Astrocyte (in vitro differentiated cells and primary cell): ENCODE measurements at regions not wholly inside any gene's neighbourhood (a gene's known extent, or its start where the extent isn't known, plus 50 kb on each side); places are given as distances from the start of the nearest gene placed in this dataset.
A peak's percentile ranks its signal among the peaks of the same experiment; 100 is the strongest.

Experiments used
- CTCF ChIP-seq: IDR thresholded peaks from 2 replicates; pipeline ENCODE4 v1.5.1; 2011; ENCODE audit warnings: low read depth, mild to moderate bottlenecking, inconsistent platforms, low read length, moderate library complexity; ENCODE audit not compliant: insufficient read depth
- EZH2 ChIP-seq: IDR thresholded peaks from 2 replicates; pipeline ENCODE4 v1.6.1; 2012; ENCODE audit warnings: mild to moderate bottlenecking, low read length, inconsistent platforms; ENCODE audit not compliant: insufficient read depth

- TF ChIP-seq CTCF (peak; percentile 87), EZH2 (no peak)
Measured at GRCh38 chr3:87167628-87168456, 59.3 kb upstream of the CHMP2B start.
